A673 (cell line): ENCODE measurements at regions not wholly inside any gene's neighbourhood (a gene's known extent, or its start where the extent isn't known, plus 50 kb on each side); places are given as distances from the start of the nearest gene placed in this dataset.

Experiments used
- BruUV-seq: library from RNA; stranded (reverse); fragments of 400-500 nt; replicated peaks from 2 replicates; lab custom pipeline; 2021; lab: Mats Ljungman, UMichigan
- CTCF ChIA-PET: fragments of 300-600 bp; sonication (Branson Sonifier 250); formaldehyde crosslinking; loops from one replicate; lab custom pipeline; 2022; ENCODE audit warnings: antibody characterized with exemption; lab: Charles Lee
- POLR2A ChIA-PET: fragments of 300-600 bp; sonication (Branson Sonifier 250); formaldehyde crosslinking; loops from one replicate; lab custom pipeline; 2022; ENCODE audit warnings: antibody characterized with exemption; ENCODE audit not compliant: low non-redundant PET; lab: Charles Lee
- DNase-seq: peaks from one replicate; pipeline ENCODE4 v3.0.0-alpha.2; 2015; ENCODE audit warnings: low spot score
- H3K27ac ChIP-seq: fragments of 200-600 bp; sonication (generic); 2 replicates; pipeline ENCODE4 v1.5.1; 2016; ENCODE audit warnings: mixed run types, low read depth, mild to moderate bottlenecking, mixed read lengths, antibody characterized with exemption, low read length; ENCODE audit not compliant: poor library complexity, severe bottlenecking
- H3K27me3 ChIP-seq: fragments of 200-600 bp; sonication (generic); replicated peaks from 2 replicates; pipeline ENCODE4 v1.6.1; 2017; ENCODE audit warnings: mixed run types, low read depth, mild to moderate bottlenecking, mixed read lengths, antibody characterized with exemption, low read length; ENCODE audit not compliant: insufficient read depth, poor library complexity
- H3K36me3 ChIP-seq: fragments of 200-600 bp; sonication (generic); 2 replicates; pipeline ENCODE4 v1.6.1; 2016; ENCODE audit warnings: mixed run types, mild to moderate bottlenecking, mixed read lengths, antibody characterized with exemption, low read length; ENCODE audit not compliant: insufficient read depth, poor library complexity, severe bottlenecking
- H3K4me1 ChIP-seq: fragments of 200-600 bp; sonication (generic); 2 replicates; pipeline ENCODE4 v1.6.1; 2017; ENCODE audit warnings: mixed run types, mild to moderate bottlenecking, mixed read lengths, antibody characterized with exemption, low read length; ENCODE audit not compliant: insufficient read depth, poor library complexity, severe bottlenecking
- H3K4me3 ChIP-seq: fragments of 200-600 bp; sonication (generic); 2 replicates; pipeline ENCODE4 v1.5.1; 2016; ENCODE audit warnings: low read depth, mixed run types, mild to moderate bottlenecking, mixed read lengths, low read length; ENCODE audit not compliant: poor library complexity, severe bottlenecking
- H3K9me3 ChIP-seq: fragments of 200-600 bp; sonication (generic); 2 replicates; pipeline ENCODE4 v1.6.1; 2016; ENCODE audit warnings: mixed run types, low read depth, mild to moderate bottlenecking, mixed read lengths, antibody characterized with exemption, low read length; ENCODE audit not compliant: poor library complexity, severe bottlenecking
- CTCF ChIP-seq: fragments of 300-800, 200-600 bp; sonication (generic); conservative IDR thresholded peaks from 2 replicates; pipeline ENCODE4 v1.5.1; 2017; ENCODE audit warnings: low read depth, mild to moderate bottlenecking, antibody characterized with exemption, low read length, moderate library complexity, mixed read lengths
- EZH2 ChIP-seq: fragments of 200-600 bp; sonication (generic); IDR thresholded peaks from 2 replicates; pipeline ENCODE4 v1.6.1; 2017; ENCODE audit warnings: borderline replicate concordance, low read depth, mild to moderate bottlenecking, mixed read lengths, antibody characterized with exemption, low read length; ENCODE audit not compliant: poor library complexity, severe bottlenecking
- intact Hi-C: fragments of 100-400 bp; cut with micrococcal nuclease; formaldehyde crosslinking; loops from one replicate; pipeline ENCODE4 v1.10.0; 2022; ENCODE audit not compliant: unreplicated experiment

- DNase-seq, result no peak
- intact Hi-C loops, result no loop called here
- no peak overlapping the region for H3K4me3 ChIP-seq
- H3K27me3 ChIP-seq, result no peaks in the 10 kb centered on the region
- no peaks in the 10 kb centered on the region for H3K36me3 ChIP-seq
- CTCF ChIA-PET, result no interaction called here
- POLR2A ChIA-PET, result no interaction called here
- H3K4me1 ChIP-seq, result no peaks in the 10 kb centered on the region
- TF ChIP-seq CTCF (no peak), EZH2 (no peak)
- BruUV-seq, result no TSS peak
- H3K27ac ChIP-seq, result no peak overlapping the region
- no peaks in the 10 kb centered on the region for H3K9me3 ChIP-seq
These were observed 311.1 kb downstream of the VPS13C start for GRCh38 chr15:61749169-61749568.

GRCh38 chr15:61748529-61748928, 311.7 kb downstream of the VPS13C start:
- Histone ChIP-seq H3K36me3 (no peaks in the 10 kb centered on the region), H3K27ac (no peak overlapping the region), H3K9me3 (no peaks in the 10 kb centered on the region), H3K4me1 (no peaks in the 10 kb centered on the region), H3K4me3 (no peak overlapping the region), H3K27me3 (no peaks in the 10 kb centered on the region)
- CTCF ChIA-PET, result no interaction called here
- POLR2A ChIA-PET, result no interaction called here
- TF ChIP-seq CTCF, result no peak
- TF ChIP-seq EZH2, result no peak
- DNase-seq, result no peak
- intact Hi-C loops, result no loop called here
- no TSS peak for BruUV-seq

- TF ChIP-seq EZH2, result no peak
- TF ChIP-seq CTCF, result no peak
- Histone ChIP-seq H3K4me3 (no peak overlapping the region), H3K36me3 (no peaks in the 10 kb centered on the region), H3K9me3 (no peaks in the 10 kb centered on the region), H3K4me1 (no peaks in the 10 kb centered on the region), H3K27me3 (no peaks in the 10 kb centered on the region), H3K27ac (no peak overlapping the region)
- ChIA-PET CTCF (no interaction called here), POLR2A (interaction anchor here (0.5 kb wide), 1 partner anchor 30 kb away, joined by 6 read pairs; no protein-coding TSS in a partner anchor)
- no TSS peak for BruUV-seq
- DNase-seq, result no peak
- intact Hi-C loops, result no loop called here
These were observed 313.7 kb downstream of the VPS13C start for GRCh38 chr15:61746589-61746988.
